Right kidney (tissue), 1 donor: ENCODE measurements at regions not wholly inside any gene's neighbourhood (a gene's known extent, or its start where the extent isn't known, plus 50 kb on each side); places are given as distances from the start of the nearest gene placed in this dataset.

ENCODE experiments used
- DNase-seq: peaks from one replicate; pipeline ENCODE4 v3.0.0-alpha.2; 2016

DNA sequence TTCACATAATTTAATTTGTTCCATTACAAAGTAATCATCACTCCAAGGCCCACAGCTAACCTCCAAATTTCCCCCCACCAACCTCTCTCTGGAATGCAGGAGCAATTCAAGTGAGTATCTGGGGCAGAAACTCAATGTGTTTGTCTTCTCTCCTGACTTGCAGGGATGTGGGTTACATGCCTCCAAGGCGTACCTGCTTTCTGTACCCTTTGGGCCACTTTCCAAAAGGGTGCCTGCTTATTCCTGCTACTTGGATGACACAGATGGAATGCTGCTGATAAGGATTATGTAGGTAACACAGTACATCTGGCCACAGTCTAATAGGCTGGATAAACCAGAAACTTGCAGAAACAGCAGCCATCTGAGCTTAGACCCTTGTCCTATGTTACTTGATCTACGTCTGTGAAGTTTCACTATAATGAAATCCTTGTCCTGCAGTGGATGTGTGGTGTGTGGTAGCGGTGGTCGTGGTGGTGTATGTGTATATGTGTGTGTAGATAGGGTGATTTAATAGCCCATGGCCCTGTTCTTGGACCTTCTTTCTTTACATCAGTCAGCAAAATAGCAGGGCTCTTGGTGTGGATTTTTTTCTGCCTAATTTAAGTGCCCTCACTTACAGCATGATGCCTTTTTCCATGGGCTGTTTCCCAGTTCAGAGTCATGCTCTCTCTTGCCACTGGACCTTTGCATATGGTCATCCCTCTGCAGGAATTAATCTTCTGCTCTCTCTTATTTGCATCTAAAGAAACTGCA lies 175.9 kb downstream of the ZDHHC21 start:
- DNase-seq, result no peak

- DNase-seq, result no peak
Observed at GRCh38 chr9:14516656-14517055, 176.6 kb downstream of the ZDHHC21 start.

DNA sequence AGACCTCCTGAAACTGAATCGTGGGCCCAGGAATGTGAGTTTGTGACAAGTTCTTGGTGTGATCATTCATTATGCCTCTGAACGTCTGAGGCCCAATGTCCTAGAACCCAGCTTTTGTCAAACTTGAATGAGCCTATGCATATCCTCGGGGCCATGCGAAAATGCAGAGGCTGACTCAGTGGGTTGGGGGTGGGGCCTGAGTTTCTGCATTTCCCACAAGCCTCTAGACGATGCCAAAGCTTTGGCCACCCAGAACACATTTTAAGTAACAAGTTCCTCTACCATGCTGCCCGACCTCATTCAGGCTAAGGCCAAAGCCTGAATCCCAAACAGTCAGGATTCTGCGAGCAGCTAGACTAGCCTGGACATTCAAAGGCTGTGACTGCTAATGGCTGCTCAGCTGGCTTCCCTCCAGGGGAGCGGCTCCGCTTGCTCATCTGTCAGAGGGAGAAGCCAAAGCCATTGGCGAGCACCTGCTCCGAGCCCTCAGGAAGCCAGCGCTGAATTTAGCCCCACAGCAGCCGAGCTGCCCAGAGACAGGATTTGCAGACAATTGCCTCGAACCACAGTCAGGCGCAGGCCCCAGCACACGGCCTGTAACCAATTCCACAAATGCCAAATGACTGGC lies 177.5 kb downstream of the ZDHHC21 start:
- DNase-seq, result no peak

DNA sequence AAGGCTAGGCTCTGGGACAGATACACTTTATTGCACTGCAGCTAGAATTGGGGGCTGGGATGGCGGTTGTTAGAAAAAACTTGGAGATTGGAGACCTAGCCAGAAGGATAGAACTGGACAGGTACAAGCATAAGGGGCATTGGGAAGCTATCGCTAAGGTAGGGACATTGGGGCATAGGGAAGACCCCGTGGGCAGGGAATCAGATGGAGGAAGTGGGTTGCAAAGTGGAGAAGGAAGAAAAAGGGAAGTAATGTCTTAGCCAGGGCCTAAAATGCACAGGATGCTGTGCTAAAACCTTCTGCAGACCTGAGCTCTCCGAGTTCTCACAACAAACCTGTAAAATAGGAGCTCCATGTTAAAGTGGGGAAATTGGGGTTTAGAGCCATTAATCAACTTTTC lies 178.2 kb downstream of the ZDHHC21 start:
- no peak for DNase-seq

DNA sequence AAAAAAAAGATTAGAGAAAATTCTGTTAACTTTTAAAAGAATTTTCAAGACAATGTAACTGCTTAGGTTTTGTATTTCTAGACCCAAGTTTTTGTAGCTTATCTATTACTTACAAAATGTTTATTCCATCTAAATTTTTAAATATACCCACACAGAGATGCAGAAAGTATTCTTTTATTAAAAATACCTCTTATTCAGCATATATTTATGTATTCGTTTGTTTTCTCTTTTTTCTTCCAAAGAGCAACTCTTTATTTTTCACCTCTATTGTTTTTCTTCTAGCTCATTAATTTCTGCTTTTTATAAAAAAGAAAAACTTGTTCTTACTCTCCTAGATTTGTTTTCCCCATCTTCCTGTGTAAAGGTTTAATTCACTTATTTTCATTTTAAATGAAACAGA lies 180.3 kb downstream of the ZDHHC21 start:
- DNase-seq, result no peak

DNA sequence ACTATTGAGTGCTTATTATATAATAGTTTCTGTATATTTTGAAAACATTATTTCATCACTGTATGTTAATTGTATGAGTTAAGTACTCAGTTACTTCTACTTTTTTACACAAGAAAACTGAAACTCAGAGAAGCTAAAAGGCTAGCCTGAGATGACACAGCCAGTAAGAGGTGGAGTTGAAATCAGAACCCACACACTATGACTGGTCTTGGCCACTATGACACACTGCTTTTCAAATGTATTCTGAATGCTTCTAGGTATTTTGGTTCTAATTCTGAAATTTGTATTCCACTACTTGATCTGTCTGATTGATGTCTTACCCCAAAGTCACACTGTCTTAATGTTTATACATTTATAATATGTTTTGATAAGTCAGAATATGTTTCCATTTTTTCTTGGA lies 181.8 kb downstream of the ZDHHC21 start:
- no peak for DNase-seq

GRCh38 chr9:14508884-14509283 lies 184.3 kb downstream of the ZDHHC21 start:
- DNase-seq, result no peak

DNA sequence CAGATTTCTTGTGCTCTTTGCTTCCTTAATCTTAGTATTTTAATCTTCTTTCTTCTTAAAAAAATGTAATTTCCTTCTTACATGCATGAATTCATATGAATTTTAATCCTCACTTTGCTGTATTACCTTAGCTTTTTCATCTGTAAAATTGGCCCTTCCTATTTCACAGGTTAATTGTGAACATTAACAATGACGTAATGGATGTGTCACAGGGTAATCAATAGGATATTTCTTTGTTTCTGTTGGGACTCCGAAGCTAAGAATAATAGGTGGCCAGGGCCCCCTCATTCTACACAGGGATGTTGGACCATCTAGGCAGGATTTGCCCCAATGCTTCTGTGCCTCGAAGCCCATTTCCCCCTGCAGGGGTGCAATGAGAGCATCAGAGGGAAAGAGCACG lies 187.4 kb upstream of the NFIB start:
- DNase-seq, result no peak

DNA sequence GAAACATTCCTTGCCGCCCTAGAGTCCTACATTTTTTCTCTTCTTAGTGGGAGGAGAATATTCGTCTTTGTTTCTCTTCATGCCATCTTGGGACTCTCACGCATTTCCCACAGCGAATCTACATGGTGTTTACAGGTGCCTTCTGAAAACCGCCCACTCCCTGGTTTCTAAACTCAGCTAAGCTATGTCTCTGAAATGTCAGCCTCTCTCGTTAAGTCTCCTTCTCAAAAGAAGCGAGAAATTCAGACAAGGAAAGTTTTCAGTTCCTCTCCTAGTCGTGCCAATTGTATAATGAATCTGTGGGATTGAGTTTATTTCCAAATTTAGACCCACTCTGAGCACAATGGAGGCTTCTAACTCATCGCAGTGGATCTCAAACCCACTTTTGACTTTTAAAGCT lies 186.8 kb upstream of the NFIB start:
- DNase-seq, result no peak

GRCh38 chr9:14499976-14500375 lies 186.0 kb upstream of the NFIB start:
- DNase-seq, result no peak

GRCh38 chr9:14498824-14499223 lies 184.9 kb upstream of the NFIB start:
- DNase-seq, result no peak

DNA sequence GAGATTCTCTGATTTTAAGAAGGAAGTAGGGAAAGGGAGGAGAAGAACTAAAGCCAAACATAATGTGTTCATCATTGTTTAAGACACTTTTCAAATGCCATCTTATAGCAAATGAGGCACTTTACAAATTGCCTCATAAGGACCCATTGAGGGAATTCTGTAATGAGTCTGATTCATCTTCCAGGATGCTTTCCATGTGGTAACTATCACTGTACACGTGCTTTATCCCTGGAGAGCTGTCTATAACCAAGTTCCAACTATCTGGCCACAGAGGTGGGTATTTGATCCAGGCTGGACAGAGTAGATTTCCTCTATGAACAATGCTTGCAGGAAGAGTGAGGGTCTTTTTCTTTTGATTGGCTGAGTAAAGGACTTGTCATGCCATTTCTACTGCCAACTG lies 183.5 kb upstream of the NFIB start:
- no peak for DNase-seq

- DNase-seq, result no peak
Observed at GRCh38 chr9:14488421-14489190, 174.7 kb upstream of the NFIB start.

DNA sequence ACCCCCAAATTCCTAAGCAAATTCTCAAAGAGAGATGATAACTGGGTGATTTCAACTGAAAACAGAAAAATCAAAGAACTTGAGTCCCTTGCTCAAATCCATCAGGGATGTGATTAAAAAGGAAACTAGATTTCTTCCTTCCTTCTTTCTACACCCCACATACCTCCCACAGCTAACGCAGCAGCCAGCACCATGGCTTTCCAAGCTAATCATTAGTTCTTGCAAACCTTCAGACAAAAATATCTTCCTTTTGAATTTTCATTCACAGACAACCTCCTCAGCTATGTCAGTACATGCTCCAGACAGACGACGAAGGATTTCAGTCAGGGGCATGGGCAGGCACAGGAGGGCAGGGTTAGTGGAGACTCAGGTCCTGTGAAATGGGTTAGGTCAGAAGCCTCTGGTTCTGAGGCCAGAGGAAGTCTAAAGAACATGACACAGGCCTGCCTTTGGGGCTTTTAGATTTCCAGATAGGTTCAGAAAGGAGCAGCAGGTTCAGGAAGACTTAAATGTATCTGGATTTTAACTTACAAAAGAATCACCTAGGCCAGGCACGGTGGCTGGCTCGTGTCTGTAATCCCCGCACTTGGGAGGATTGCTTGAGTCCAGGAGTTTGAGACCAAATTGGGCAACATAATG lies 173.7 kb upstream of the NFIB start:
- no peak for DNase-seq

DNA sequence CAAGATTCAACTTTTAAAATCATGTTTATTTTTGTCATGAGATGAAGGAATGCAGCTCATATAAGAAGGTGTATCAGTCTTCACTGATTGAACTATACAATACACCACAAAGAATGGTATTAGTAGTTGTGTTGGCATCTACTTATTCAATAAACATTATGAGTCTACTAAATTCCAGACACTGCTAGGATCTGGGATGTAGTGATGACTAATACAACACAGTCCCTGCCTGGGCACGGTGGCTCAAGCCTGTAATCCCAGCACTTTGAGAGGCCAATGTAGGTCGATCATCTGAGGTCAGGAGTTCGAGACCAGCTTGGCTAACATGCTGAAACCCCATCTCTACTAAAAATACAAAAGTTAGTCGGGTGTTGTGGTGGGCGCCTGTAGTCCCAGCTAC lies 171.4 kb upstream of the NFIB start:
- no peak for DNase-seq

GRCh38 chr9:14482856-14483255 lies 168.9 kb upstream of the NFIB start:
- no peak for DNase-seq

GRCh38 chr9:14480526-14480925 lies 166.6 kb upstream of the NFIB start:
- no peak for DNase-seq

GRCh38 chr9:14479163-14479560 lies 165.2 kb upstream of the NFIB start:
- no peak for DNase-seq

DNA sequence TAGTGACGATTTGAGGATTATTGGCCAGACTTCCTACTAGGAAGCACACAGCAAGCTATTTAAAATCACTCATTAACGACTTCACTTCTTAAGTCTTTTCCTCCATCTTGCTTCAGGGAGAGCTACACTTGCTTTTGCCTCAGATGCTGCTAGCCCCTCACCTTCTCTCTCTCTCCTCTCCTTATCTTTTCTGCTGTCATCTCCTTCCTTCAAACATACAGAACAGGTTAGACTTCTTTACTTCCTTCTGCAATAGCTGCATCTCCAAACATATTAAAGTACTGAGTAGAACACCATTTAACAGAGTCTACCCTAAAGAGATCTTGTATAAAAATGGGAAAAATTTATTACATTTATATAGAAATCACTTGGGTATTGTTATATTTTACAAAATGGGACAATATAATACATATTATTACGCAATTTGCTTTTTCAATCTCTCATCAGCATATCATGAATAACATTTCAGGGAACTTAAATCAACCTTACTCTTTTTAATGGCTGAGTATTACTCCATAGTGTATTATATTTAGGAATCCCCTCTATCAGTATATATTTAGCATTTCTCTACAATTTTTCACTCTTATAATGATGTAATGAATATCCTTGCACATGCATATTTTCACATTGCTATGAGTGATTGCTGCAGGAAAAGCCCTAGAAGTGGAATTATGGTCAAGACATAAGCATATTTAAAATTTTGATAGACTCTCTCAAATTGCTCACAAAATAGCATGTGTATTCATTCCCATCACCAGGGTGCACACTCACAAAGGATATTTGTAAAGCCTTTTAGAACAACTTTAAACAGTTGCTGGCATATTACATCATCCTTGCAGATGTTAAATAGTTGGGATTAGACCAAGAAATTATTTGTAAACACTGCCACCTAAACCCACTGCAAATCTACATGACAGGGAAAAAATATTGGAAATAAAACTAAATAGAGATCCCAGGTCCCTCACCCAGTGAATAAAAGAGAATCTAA lies 164.5 kb upstream of the NFIB start:
- DNase-seq, result no peak

DNA sequence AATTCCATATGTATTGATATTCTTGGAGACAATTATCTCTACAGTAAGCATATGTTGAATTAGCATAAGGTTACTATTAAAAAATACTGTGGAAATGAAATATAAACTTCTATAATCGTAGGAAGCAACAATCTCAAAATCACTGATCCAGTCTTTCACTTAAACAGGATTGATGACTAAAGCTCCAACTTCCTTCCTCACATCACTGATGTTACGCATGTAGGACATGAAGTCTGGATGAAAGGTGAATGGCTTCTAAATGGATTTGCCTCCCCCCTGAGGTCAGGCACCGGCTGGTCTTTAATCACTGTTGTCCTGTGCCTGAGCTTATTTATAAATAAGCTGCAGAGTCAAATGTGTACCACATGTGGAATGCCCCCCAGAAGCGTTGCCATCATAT lies 157.1 kb upstream of the NFIB start:
- DNase-seq, result no peak

DNA sequence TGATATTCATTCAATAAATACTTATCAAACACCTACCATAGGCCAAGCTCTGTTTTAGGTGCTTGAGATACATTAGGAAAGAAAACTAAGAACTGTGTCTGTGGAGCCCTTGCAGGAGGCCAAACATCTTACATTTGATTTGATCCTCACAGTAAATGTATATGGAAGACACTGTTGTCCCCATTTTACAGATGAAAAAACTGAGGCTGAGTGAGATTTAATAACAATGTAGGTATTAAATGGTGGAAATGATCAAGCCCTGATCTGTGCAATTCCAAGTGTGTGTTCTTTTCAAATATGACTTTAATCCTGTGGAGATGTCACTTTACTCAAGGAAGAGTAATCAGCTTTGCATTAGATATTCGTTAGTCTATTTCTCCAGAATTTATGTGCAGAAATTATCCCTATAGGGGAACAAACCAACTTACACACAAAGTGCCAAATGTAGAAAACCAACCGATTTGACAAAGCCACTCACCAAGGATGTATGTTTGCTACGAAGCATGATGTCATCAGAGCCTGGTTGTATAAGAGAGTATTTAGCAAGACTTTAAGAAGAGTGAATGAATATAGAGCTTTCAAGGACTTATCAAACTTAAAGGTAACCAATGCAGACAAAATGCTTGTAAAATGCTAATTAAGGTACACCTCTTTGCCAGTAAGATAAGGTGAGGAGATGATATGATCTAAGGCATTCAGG lies 153.9 kb upstream of the NFIB start:
- DNase-seq, result no peak
